ENCODE measurements at regions not wholly inside any gene's neighbourhood (a gene's known extent, or its start where the extent isn't known, plus 50 kb on each side); places are given as distances from the start of the nearest gene placed in this dataset.

GRCh38 chr18:2112435-2113045 is 458.8 kb downstream of the METTL4 start:
- TF ChIP-seq OSR1 (CRISPR knock-in tag; IDR thresholded peaks at IDR 0.05) (no peak), TOX (CRISPR knock-in tag; IDR thresholded peaks at IDR 0.05; ENCODE audit: borderline replicate concordance) (no peak), GLIS3 (CRISPR knock-in tag; IDR thresholded peaks at IDR 0.05) (no peak), PATZ1 (CRISPR knock-in tag; IDR thresholded peaks at IDR 0.05; ENCODE audit: borderline replicate concordance) (no peak), ZFP30 (CRISPR knock-in tag; IDR thresholded peaks at IDR 0.05) (no peak), TSHZ2 (CRISPR knock-in tag; IDR thresholded peaks at IDR 0.05) (no peak), TCF4 (CRISPR knock-in tag; IDR thresholded peaks at IDR 0.05; ENCODE audit: borderline replicate concordance) (no peak), ISL1 (CRISPR knock-in tag; IDR thresholded peaks at IDR 0.05) (no peak), BACH2 (CRISPR knock-in tag; IDR thresholded peaks at IDR 0.05; ENCODE audit: borderline replicate concordance) (no peak), ZFP3 (CRISPR knock-in tag; IDR thresholded peaks at IDR 0.05) (no peak), CSRNP3 (CRISPR knock-in tag; IDR thresholded peaks at IDR 0.05) (no peak), SNAI2 (CRISPR knock-in tag; IDR thresholded peaks at IDR 0.05) (no peak)
- ATAC-seq, result peak; percentile 37

DNA sequence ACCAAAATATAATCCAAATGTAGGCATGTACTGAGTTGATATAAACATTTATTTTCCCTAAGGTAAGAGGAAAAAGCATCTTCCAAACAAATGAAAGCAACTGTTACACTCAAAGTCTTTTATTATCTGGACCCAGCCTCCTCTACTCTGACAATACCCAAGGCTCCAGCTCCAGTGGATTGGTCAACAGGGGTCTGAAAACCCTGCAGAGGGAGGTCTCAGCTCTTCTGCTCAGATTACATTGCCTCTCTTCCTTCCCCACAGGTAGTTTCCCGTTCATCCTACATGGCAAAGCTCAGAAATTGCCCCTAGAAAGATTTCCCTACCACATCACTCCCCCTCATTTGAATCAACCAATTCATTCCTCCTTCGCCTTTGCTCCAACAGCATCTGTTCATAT is 457.0 kb downstream of the METTL4 start:
- TF ChIP-seq CREB5 (CRISPR knock-in tag; IDR thresholded peaks at IDR 0.05; ENCODE audit: low read depth) (no peak), ZNF70 (CRISPR knock-in tag; IDR thresholded peaks at IDR 0.05) (no peak), SNAI2 (CRISPR knock-in tag; IDR thresholded peaks at IDR 0.05) (no peak), BACH2 (CRISPR knock-in tag; IDR thresholded peaks at IDR 0.05; ENCODE audit: borderline replicate concordance) (no peak), ZFP30 (CRISPR knock-in tag; IDR thresholded peaks at IDR 0.05) (no peak), CSDC2 (CRISPR knock-in tag; IDR thresholded peaks at IDR 0.05) (no peak), RARB (CRISPR knock-in tag; IDR thresholded peaks at IDR 0.05) (no peak), ZNF8 (CRISPR knock-in tag; IDR thresholded peaks at IDR 0.05) (no peak), TCF4 (CRISPR knock-in tag; IDR thresholded peaks at IDR 0.05; ENCODE audit: borderline replicate concordance) (no peak), OSR1 (CRISPR knock-in tag; IDR thresholded peaks at IDR 0.05) (no peak)
- ATAC-seq, result no peak

DNA sequence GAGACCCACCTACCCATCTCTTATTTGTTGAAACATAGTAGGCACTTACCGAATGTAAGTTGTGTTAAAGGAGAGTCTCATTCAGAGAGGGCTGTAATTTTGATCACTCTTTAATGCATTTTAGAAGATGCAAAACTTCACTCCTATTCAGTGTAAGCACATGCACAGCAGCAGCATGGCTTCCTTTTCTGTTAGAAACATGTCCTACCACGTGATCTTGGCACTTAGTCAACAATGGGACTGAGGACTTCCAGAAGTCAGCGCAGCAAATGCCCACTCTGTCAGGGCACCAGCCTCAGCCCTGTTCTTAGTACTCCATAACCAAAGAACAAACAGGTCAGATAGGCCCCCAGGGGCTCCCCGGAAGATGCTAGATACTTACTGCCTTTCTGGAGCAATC is 456.5 kb downstream of the METTL4 start:
- ATAC-seq, result no peak
- TF ChIP-seq PATZ1 (CRISPR knock-in tag; IDR thresholded peaks at IDR 0.05; ENCODE audit: borderline replicate concordance) (no peak), TSHZ2 (CRISPR knock-in tag; IDR thresholded peaks at IDR 0.05) (no peak), BACH2 (CRISPR knock-in tag; IDR thresholded peaks at IDR 0.05; ENCODE audit: borderline replicate concordance) (no peak), ARNTL (CRISPR knock-in tag; IDR thresholded peaks at IDR 0.05; ENCODE audit: borderline replicate concordance, low read depth) (no peak), SNAI2 (CRISPR knock-in tag; IDR thresholded peaks at IDR 0.05) (no peak), ZFP30 (CRISPR knock-in tag; IDR thresholded peaks at IDR 0.05) (no peak), ZNF70 (CRISPR knock-in tag; IDR thresholded peaks at IDR 0.05) (no peak), OSR1 (CRISPR knock-in tag; IDR thresholded peaks at IDR 0.05) (no peak), ZNF8 (CRISPR knock-in tag; IDR thresholded peaks at IDR 0.05) (no peak), TCF4 (CRISPR knock-in tag; IDR thresholded peaks at IDR 0.05; ENCODE audit: borderline replicate concordance) (no peak), ISL1 (CRISPR knock-in tag; IDR thresholded peaks at IDR 0.05) (no peak), RARB (CRISPR knock-in tag; IDR thresholded peaks at IDR 0.05) (no peak), ZFP3 (CRISPR knock-in tag; IDR thresholded peaks at IDR 0.05) (no peak), TOX (CRISPR knock-in tag; IDR thresholded peaks at IDR 0.05; ENCODE audit: borderline replicate concordance) (no peak), ZC3H10 (CRISPR knock-in tag; IDR thresholded peaks at IDR 0.05) (no peak), CSDC2 (CRISPR knock-in tag; IDR thresholded peaks at IDR 0.05) (no peak), CREB5 (CRISPR knock-in tag; IDR thresholded peaks at IDR 0.05; ENCODE audit: low read depth) (no peak), PPARA (CRISPR knock-in tag; IDR thresholded peaks at IDR 0.05; ENCODE audit: borderline replicate concordance) (no peak)

Data from SK-N-SH treated with all-trans-retinoic acid at 6 μM for 48 hours (cell line).